ENCODE measurements at regions not wholly inside any gene's neighbourhood (a gene's known extent, or its start where the extent isn't known, plus 50 kb on each side); places are given as distances from the start of the nearest gene placed in this dataset.

GRCh38 chr7:47091141-47091540 lies 490.8 kb downstream of the TNS3 start:
- TF ChIP-seq CTCF (IDR thresholded peaks at IDR 0.05) (no peak), POLR2A (IDR thresholded peaks at IDR 0.05) (no peak)

All from thyroid gland (tissue), 4 donors.